A549 (cell line): ENCODE measurements at regions not wholly inside any gene's neighbourhood (a gene's known extent, or its start where the extent isn't known, plus 50 kb on each side); places are given as distances from the start of the nearest gene placed in this dataset.

Experiments used
- CBX8 ChIP-seq: fragments of 200-600 bp; sonication (generic); IDR thresholded peaks from 2 replicates; pipeline ENCODE4 v1.6.1; 2016
- CEBPB ChIP-seq, 2 experiments: fragments of >200 bp in 1 of 2; sonication (Bioruptor Twin) in 1 of 2; formaldehyde crosslinking in 1 of 2; IDR thresholded peaks; 2 replicates each; pipeline ENCODE4 v1.6.1; 2012 to 2016
- CTCF ChIP-seq: fragments of >200 bp; sonication (Bioruptor Twin); formaldehyde crosslinking; IDR thresholded peaks from 3 replicates; pipeline ENCODE4 v1.5.1; 2016
- FOSL2 ChIP-seq, 2 experiments: fragments of 450-650 bp in 1 of 2; fragments of >200 bp in 1 of 2; sonication (Bioruptor Twin) in 1 of 2; formaldehyde crosslinking; IDR thresholded peaks; 2 replicates each; pipeline versions ENCODE4 v1.5.0 to v1.6.1; 2016 to 2020; ENCODE audit warnings: mild to moderate bottlenecking in 1 of 2, moderate library complexity in 1 of 2
- RAD21 ChIP-seq, 2 experiments: fragments of >200 bp in 1 of 2; sonication (Bioruptor Twin) in 1 of 2; formaldehyde crosslinking in 1 of 2; IDR thresholded peaks in 1 of 2; conservative IDR thresholded peaks in 1 of 2; 2 replicates in 1 of 2; 3 replicates in 1 of 2; pipeline ENCODE4 v1.6.1; 2012 to 2018; ENCODE audit warnings: inconsistent platforms in 1 of 2

GRCh38 chr15:61685971-61686370 lies 374.3 kb downstream of the VPS13C start:
- TF ChIP-seq CBX8 (no peak), CTCF (no peak), CEBPB (IDR thresholded peaks at IDR 0.05) (no peak), FOSL2 (IDR thresholded peaks at IDR 0.05) (no peak), FOSL2 (CRISPR knock-in tag; IDR thresholded peaks at IDR 0.05) (no peak), RAD21 (conservative IDR thresholded peaks at IDR 0.05 in 1 of 2, IDR thresholded peaks at IDR 0.05 in 1 of 2) (no peak)
